Vagina (tissue), 2 donors: ENCODE measurements at regions not wholly inside any gene's neighbourhood (a gene's known extent, or its start where the extent isn't known, plus 50 kb on each side); places are given as distances from the start of the nearest gene placed in this dataset.

Experiments
- DNase-seq, 2 donors: peaks; one replicate each; pipeline ENCODE4 v3.0.0-alpha.2; 2017; ENCODE audit errors: extremely low spot score in 2 of 2
- H3K27ac ChIP-seq: fragments of 200-600 bp; sonication (generic); one replicate; pipeline ENCODE4 v1.5.1; 2019
- H3K27me3 ChIP-seq: fragments of 200-600 bp; sonication (generic); one replicate; pipeline ENCODE4 v1.5.1; 2019
- H3K36me3 ChIP-seq, 2 donors: fragments of 200-600 bp; sonication (generic); one replicate each; pipeline ENCODE4 v1.5.1; 2017 to 2019
- H3K4me1 ChIP-seq: fragments of 200-600 bp; sonication (generic); one replicate; pipeline ENCODE4 v1.5.1; 2019
- H3K4me3 ChIP-seq, 2 donors: fragments of 200-600 bp; sonication (generic); 1 replicate in 1 of 2; 2 replicates in 1 of 2; pipeline ENCODE4 v1.5.1; 2016 to 2019
- H3K9me3 ChIP-seq: fragments of 200-600 bp; sonication (generic); one replicate; pipeline ENCODE4 v1.5.1; 2019
- CTCF ChIP-seq, 3 experiments: fragments of 450-650 bp in 2 of 3; fragments of 200-600 bp in 1 of 3; sonication (generic) in 1 of 3; IDR thresholded peaks; one replicate each; pipeline ENCODE4 v1.5.1; 2017 to 2019; ENCODE audit warnings: antibody characterized with exemption in 3 of 3, mild to moderate bottlenecking in 2 of 3, moderate library complexity in 2 of 3
- POLR2A ChIP-seq, 2 donors: fragments of 450-650 bp; IDR thresholded peaks; one replicate each; pipeline ENCODE4 v1.6.1; 2017; ENCODE audit warnings: antibody characterized with exemption in 2 of 2, mild to moderate bottlenecking in 2 of 2, moderate library complexity in 2 of 2
- POLR2AphosphoS5 ChIP-seq, 2 donors: sonication (generic); formaldehyde crosslinking; IDR thresholded peaks; one replicate each; pipeline ENCODE4 v1.9.0; 2017; ENCODE audit warnings: antibody characterized with exemption in 2 of 2, mild to moderate bottlenecking in 2 of 2, low read depth in 1 of 2; ENCODE audit not compliant: insufficient read depth in 1 of 2
- intact Hi-C: fragments of 100-400 bp; cut with DNase I; formaldehyde crosslinking; loops from one replicate; pipeline ENCODE4 v1.15.1; 2023

GRCh38 chr2:158022888-158023287, 78.8 kb upstream of the UPP2 start:
- DNase-seq, result no peak
- H3K4me3 ChIP-seq, result no peak overlapping the region
- no peak overlapping the region for H3K27ac ChIP-seq
- TF ChIP-seq POLR2AphosphoS5 (IDR thresholded peaks at IDR 0.05; ENCODE audit: insufficient read depth in 1 of 2, low read depth in 1 of 2) (no peak), CTCF (IDR thresholded peaks at IDR 0.05) (no peak), POLR2A (IDR thresholded peaks at IDR 0.05) (no peak)
- intact Hi-C loops, result loop anchor here (10.0 kb wide), 1 partner anchor 722 kb away; no protein-coding TSS in a partner anchor
- no peaks in the 10 kb centered on the region for H3K36me3 ChIP-seq
- no peaks in the 10 kb centered on the region for H3K27me3 ChIP-seq
- H3K4me1 ChIP-seq, result no peaks in the 10 kb centered on the region
- H3K9me3 ChIP-seq, result no peaks in the 10 kb centered on the region

DNA sequence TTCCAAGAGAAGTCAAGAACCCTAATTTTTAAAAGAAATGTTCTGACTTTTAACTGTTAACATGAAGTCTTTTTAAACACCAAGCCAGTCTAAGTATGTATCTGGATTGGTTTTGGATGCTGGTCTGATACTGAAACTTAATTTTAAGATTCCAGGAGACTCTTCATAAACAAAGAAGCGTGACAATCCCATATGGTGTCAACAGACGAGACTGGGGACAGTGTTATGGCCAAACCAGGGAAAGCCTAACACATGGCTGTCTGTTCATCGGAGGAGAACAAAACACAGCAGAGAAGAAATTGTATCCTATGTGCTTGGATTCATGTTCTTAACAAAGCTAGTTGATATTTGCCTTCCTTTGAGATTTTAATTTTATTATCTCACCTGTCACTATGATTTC, 80.5 kb upstream of the UPP2 start:
- no peaks in the 10 kb centered on the region for H3K9me3 ChIP-seq
- no peak overlapping the region for H3K4me3 ChIP-seq
- H3K36me3 ChIP-seq, result no peaks in the 10 kb centered on the region
- no peak for DNase-seq
- no peak overlapping the region for H3K27ac ChIP-seq
- TF ChIP-seq CTCF (IDR thresholded peaks at IDR 0.05) (no peak), POLR2A (IDR thresholded peaks at IDR 0.05) (no peak), POLR2AphosphoS5 (IDR thresholded peaks at IDR 0.05; ENCODE audit: insufficient read depth in 1 of 2, low read depth in 1 of 2) (no peak)
- no peaks in the 10 kb centered on the region for H3K27me3 ChIP-seq
- intact Hi-C loops, result loop anchor here (10.0 kb wide), 1 partner anchor 724 kb away; no protein-coding TSS in a partner anchor
- no peaks in the 10 kb centered on the region for H3K4me1 ChIP-seq

- intact Hi-C loops, result loop anchor here (10.0 kb wide), 1 partner anchor 711 kb away; no protein-coding TSS in a partner anchor
- Histone ChIP-seq H3K9me3 (no peaks in the 10 kb centered on the region), H3K4me3 (no peak overlapping the region), H3K27me3 (no peaks in the 10 kb centered on the region), H3K27ac (no peak overlapping the region), H3K36me3 (no peaks in the 10 kb centered on the region), H3K4me1 (peaks cover 15% of the 10 kb centered on the region)
- TF ChIP-seq POLR2A (IDR thresholded peaks at IDR 0.05) (no peak), POLR2AphosphoS5 (IDR thresholded peaks at IDR 0.05; ENCODE audit: insufficient read depth in 1 of 2, low read depth in 1 of 2) (no peak), CTCF (IDR thresholded peaks at IDR 0.05) (no peak)
- DNase-seq, result no peak
Measured at GRCh38 chr2:158015428-158016076, 86.1 kb upstream of the UPP2 start.

DNA sequence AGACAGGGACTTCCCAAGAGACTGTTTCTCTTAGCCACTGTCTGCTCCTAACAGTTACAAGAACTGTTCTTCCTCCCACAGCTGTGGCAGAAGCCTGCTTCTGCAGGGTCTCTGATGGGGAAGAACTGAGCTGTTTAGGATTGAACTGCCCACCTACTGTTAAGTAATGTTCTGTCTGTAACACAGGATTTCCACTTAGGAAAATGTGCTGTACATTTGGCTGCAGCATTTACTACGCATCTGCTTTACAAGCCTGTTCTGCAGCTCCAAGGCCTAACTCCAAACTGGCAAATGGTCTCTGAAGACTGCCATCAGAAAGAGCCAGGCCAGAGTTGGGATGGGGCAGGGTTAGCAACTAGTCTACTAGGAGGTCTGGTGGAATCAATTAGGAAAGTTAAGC, 87.8 kb upstream of the UPP2 start:
- H3K36me3 ChIP-seq, result no peaks in the 10 kb centered on the region
- no peaks in the 10 kb centered on the region for H3K9me3 ChIP-seq
- intact Hi-C loops, result loop anchor here (5.0 to 10.0 kb wide), 2 partner anchors 237 to 709 kb away; no protein-coding TSS in a partner anchor
- H3K4me1 ChIP-seq, result peaks cover 15% of the 10 kb centered on the region
- no peaks in the 10 kb centered on the region for H3K27me3 ChIP-seq
- no peak for TF ChIP-seq CTCF (IDR thresholded peaks at IDR 0.05)
- no peak for TF ChIP-seq POLR2AphosphoS5 (IDR thresholded peaks at IDR 0.05; ENCODE audit: insufficient read depth in 1 of 2, low read depth in 1 of 2)
- TF ChIP-seq POLR2A (IDR thresholded peaks at IDR 0.05), result no peak
- DNase-seq, result no peak
- peak overlapping the region; percentile 31 for H3K27ac ChIP-seq
- H3K4me3 ChIP-seq, result no peak overlapping the region

- Histone ChIP-seq H3K27me3 (no peaks in the 10 kb centered on the region), H3K4me1 (peaks cover 15% of the 10 kb centered on the region), H3K4me3 (no peak overlapping the region), H3K9me3 (no peaks in the 10 kb centered on the region), H3K36me3 (no peaks in the 10 kb centered on the region), H3K27ac (no peak overlapping the region)
- intact Hi-C loops, result loop anchor here (5.0 to 10.0 kb wide), 2 partner anchors 234 to 706 kb away; no protein-coding TSS in a partner anchor
- DNase-seq, result no peak
- TF ChIP-seq POLR2A (IDR thresholded peaks at IDR 0.05) (no peak), CTCF (IDR thresholded peaks at IDR 0.05) (no peak), POLR2AphosphoS5 (IDR thresholded peaks at IDR 0.05; ENCODE audit: insufficient read depth in 1 of 2, low read depth in 1 of 2) (no peak)
Measured at GRCh38 chr2:158011055-158011771, 90.5 kb upstream of the UPP2 start.
